SH-SY5Y (cell line): ENCODE measurements at regions not wholly inside any gene's neighbourhood (a gene's known extent, or its start where the extent isn't known, plus 50 kb on each side); places are given as distances from the start of the nearest gene placed in this dataset.

Source experiments
- GATA2 ChIP-seq: IDR thresholded peaks from 2 replicates; pipeline ENCODE4 v1.6.1; 2011; ENCODE audit warnings: mild to moderate bottlenecking, low read depth, low read length
- GATA3 ChIP-seq: IDR thresholded peaks from 2 replicates; pipeline ENCODE4 v1.6.1; 2011; ENCODE audit warnings: low read depth, mild to moderate bottlenecking, low read length, moderate library complexity

DNA sequence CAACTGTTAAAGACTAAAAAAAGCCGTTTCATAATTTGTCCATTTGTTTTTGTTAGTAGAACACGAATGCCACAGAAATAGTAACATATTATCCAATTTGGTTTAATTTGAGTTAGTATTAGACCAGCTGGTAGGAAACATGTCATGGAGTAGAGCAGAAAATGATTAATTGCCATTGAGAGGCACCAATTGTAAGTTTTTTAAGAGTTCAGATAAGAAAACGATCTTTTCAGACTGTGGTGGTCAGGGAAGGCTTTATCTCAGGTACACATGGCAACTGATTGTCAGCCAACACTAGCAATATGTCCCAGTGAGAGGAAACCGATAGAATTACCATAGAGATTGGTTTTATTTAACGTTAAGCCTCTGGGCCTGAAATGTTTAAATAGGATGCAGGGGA lies 438.2 kb upstream of the MAP2 start:
- no peak for TF ChIP-seq GATA3
- no peak for TF ChIP-seq GATA2

GRCh38 chr2:208990716-208991115 lies 433.1 kb upstream of the MAP2 start:
- TF ChIP-seq GATA3 (no peak), GATA2 (no peak)

- TF ChIP-seq GATA2 (no peak), GATA3 (no peak)
These were observed 423.9 kb upstream of the MAP2 start for GRCh38 chr2:208999911-209000310.

DNA sequence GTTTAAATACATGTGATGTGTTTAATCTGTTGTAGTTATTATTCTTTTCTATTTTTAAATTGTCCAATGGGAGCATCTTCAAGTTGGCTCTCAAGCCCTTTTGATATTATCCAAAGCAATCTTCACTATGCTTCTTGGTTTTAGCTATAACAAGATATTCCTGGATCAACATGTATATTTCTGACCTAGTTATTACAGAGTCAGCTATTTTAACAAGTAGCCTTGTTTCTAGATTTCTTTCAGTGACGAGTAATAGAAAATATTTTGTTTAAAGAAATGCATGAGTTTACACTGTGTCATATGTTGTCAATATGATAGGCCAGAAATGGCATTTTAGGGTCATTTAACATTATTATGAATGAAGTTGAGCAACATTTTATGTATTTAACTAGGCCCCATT lies 421.8 kb upstream of the MAP2 start:
- TF ChIP-seq GATA2 (no peak), GATA3 (no peak)

- TF ChIP-seq GATA2 (no peak), GATA3 (no peak)
These were observed 418.5 kb upstream of the MAP2 start for GRCh38 chr2:209005371-209005770.

GRCh38 chr2:209008636-209009287 lies 415.1 kb upstream of the MAP2 start:
- TF ChIP-seq GATA2 (no peak), GATA3 (no peak)

DNA sequence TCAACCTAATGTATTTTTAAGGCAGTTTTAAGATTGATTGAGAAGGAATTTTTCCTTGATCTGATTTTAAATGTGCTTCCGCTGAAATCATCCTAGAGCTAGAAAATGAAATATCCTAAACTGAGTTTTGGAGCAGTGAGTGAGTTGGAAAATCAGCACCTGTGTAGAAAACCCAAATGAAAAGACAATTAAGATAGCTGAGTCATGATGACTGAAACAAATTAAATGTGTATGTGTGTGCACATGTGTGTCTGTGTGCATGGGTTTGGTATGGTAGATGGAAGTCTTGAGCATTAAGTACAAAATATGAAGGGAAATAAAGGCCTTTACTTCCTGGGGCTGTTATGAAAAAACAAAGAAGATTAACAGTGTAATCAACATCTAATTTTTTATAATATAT lies 394.6 kb upstream of the MAP2 start:
- TF ChIP-seq GATA2 = no peak
- TF ChIP-seq GATA3 = no peak

DNA sequence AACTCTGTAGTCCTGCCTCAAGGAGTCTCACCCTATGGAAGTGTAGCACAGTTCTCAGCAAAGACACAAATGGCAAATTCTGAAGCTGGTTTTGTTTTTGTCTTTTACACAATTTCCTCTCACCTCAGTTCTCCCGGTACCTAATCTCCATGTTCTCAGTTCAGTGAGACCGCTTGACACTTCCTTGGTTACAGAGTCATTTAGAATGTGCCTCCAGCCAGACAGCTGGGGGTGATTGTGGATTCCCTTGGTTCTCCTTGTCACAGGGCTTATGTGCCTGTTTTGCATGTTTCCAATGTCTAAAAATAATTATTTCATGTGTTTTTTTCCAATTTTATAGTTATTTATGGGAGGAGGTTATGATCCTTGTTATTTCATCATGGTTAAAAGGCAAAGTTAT lies 379.5 kb upstream of the MAP2 start:
- TF ChIP-seq GATA2 (no peak), GATA3 (no peak)

DNA sequence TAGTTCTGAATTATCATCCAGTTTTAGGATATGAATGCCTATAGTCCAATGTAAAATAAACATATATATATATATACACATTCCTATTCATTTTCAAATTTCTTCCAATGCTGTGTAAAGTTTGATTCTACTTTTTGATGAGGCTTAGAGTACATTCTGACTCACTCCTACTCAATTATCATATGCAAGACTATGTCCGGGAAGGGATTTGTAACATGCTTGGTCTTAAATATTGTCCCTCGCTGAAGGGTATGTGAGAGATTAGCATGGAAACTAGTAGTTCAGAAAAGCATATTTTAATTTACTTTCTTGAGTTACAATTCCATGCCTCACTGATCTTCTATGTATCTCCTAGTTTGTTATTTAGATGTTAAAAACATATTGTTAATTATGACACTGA lies 377.7 kb upstream of the MAP2 start:
- TF ChIP-seq GATA2 = no peak
- no peak for TF ChIP-seq GATA3

DNA sequence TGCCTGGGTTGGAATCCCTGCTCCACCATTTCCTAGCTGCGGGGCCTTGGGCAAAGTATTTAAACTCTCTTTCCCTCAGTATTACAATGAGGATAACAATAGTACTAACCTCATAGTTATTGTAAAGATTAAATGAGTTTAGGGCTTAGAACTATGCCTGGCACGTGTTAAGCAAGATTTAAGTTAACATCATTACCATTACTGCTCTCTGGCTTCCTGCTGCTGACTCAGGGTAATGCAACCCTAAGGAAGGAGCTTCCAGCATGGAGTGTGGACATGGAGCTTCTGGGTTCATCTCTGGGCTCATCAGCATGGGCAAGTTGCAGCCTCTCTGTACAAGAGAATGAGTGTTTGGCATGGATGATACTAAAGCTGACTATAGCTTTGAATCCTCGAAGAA lies 374.2 kb upstream of the MAP2 start:
- TF ChIP-seq GATA3 (no peak), GATA2 (no peak)

DNA sequence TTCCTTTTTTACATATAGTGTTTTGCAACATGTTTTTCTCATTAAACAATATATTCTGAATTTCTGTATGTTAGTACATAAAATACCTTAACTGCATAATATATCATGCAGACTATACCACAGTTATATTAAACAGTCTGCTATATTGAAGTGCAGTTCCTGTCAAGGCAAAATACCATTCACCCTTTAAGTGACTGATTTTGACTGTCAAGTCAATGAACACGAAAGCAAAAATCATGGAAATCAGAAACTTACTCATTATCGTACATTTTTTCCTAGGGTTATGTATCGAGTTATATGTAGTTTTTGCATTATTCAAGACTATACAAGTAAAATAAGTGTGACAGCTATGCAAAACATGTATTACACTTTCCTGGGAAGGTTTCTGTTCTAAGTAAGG lies 361.6 kb upstream of the MAP2 start:
- TF ChIP-seq GATA3 = no peak
- no peak for TF ChIP-seq GATA2

DNA sequence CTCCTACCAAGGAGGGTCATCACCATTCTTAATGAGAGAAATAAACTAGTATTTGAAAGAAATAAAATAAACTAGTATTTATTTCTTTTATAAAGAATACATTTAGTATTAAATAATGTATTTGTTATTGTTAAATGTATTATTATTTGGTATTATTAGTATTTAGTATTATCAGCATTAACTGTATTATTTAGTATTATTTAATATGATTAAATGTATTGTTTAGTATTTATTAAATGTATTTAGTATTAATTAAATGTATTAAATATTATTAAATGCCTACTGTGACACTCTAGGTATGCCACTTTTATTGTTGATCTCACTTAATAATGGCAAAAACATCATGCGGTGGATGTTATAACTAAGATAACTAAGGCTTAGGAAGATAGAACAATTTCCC lies 353.6 kb upstream of the MAP2 start:
- TF ChIP-seq GATA3 (no peak), GATA2 (no peak)

GRCh38 chr2:209073151-209073550 lies 350.7 kb upstream of the MAP2 start:
- TF ChIP-seq GATA2 (no peak), GATA3 (no peak)

DNA sequence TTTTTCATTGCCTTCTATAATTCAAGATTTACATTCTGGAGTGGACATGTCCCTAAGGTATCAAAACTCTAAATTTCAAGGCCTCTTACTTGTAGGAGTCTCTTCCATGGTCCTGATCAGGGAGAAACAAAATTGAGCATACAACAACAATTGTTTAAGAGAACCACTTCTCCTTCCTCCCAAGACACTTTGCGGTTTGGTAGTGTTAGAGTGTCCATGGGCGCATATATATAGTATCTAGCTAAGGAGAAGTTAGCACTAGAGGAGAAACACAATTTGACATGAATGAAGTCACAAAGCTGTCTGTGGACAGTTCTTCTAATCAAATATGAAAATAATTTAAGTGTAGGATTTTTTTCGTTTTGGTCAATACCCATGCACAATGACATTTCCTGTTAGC lies 349.1 kb upstream of the MAP2 start:
- TF ChIP-seq GATA2 = no peak
- no peak for TF ChIP-seq GATA3

DNA sequence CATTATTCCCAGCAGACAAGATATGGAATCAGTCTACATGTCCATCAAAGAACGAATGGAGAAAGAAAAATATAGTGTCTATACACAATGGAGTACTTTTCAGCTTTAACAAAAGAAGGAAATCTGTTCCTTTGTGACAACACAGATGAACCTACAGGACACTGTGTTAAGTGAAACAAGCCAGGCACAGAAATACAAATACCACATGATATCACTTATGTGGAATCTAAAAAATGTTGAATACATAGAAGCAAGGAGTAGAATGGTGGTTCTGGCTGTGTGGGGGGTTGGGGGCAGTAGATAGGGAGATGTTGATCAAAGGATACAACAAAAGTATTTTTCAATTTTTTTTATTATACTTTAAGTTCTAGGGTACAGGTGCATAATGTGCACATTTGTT lies 347.7 kb upstream of the MAP2 start:
- TF ChIP-seq GATA2 (no peak), GATA3 (no peak)

DNA sequence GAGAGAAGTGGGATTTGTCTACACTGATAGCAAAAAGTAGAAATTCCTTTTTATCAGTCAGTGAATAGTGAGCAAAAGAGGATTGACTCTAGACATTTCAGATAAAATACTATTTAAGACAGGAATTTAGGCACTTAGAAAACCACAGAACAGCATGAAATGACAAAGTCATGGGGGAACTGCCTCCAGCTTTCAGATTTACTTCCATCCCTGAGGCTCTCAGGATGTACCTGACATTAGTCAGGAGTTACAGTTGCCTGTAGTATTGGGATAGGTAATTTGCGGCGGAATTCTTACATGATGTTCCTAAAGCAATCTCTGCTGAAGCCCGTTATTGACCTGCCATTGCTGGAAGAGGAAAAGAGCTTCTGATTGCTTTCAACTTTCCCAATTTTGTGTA lies 337.1 kb upstream of the MAP2 start:
- TF ChIP-seq GATA2 = no peak
- TF ChIP-seq GATA3 = no peak
